GM10266 (cell line): ENCODE measurements at regions not wholly inside any gene's neighbourhood (a gene's known extent, or its start where the extent isn't known, plus 50 kb on each side); places are given as distances from the start of the nearest gene placed in this dataset.

Experiments used
- DNase-seq: peaks from one replicate; pipeline ENCODE4 v3.0.0; 2012; ENCODE audit errors: extremely low spot score
- CTCF ChIP-seq: IDR thresholded peaks from 2 replicates; pipeline ENCODE4 v1.5.1; 2012; ENCODE audit warnings: mild to moderate bottlenecking, low read depth; ENCODE audit not compliant: control insufficient read depth, insufficient read depth; ENCODE audit errors: missing control alignments

DNA sequence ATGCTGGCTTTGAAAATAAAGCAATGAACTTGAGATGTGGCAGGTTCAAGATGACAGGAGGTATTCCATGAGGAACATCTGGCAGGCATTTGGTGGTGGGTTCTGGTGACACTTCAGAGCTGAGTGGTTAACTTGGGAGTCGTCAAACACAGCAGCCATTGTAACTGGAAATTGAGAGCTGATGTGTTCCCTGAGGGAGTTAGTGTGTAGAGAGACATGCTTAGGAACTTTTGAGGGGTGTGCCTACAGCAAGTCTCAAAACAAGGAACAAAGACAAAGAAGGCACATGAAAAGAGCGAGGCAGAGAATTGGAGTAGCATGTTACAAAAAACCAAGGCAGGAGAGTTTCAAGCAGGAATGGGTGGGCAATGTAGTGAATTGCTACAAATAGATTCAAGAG lies 53.9 kb upstream of the KL start:
- TF ChIP-seq CTCF, result no peak
- no peak for DNase-seq

- TF ChIP-seq CTCF, result no peak
- no peak for DNase-seq
Observed at GRCh38 chr13:32964987-32965386, 51.2 kb upstream of the KL start.
